Keratinocyte (primary cell): ENCODE measurements at regions not wholly inside any gene's neighbourhood (a gene's known extent, or its start where the extent isn't known, plus 50 kb on each side); places are given as distances from the start of the nearest gene placed in this dataset.

Experiments
- DNase-seq: peaks from one replicate; pipeline ENCODE4 v3.0.0-alpha.2; 2011; ENCODE audit warnings: low read depth, missing footprints, low spot score
- FAIRE-seq: peaks from 2 replicates; lab custom pipeline; 2011; peaks lifted over from hg19 to GRCh38; lab: Jason Lieb, UNC
- H2AFZ ChIP-seq: 2 replicates; pipeline ENCODE4 v1.6.0; 2012; ENCODE audit warnings: low read length, control low read depth, inconsistent platforms; ENCODE audit not compliant: control insufficient read depth
- H3K27ac ChIP-seq: 2 replicates; pipeline ENCODE4 v1.5.1; 2011; ENCODE audit warnings: low read length; ENCODE audit not compliant: control insufficient read depth, insufficient read depth
- H3K27me3 ChIP-seq: 3 replicates; pipeline ENCODE4 v1.6.0; 2011; ENCODE audit warnings: low read length; ENCODE audit not compliant: control insufficient read depth, insufficient read depth; ENCODE audit errors: extremely low read depth
- H3K36me3 ChIP-seq, 2 experiments: 2 replicates in 1 of 2; 3 replicates in 1 of 2; pipeline ENCODE4 v1.5.1; 2011; ENCODE audit warnings: low read length in 2 of 2, mild to moderate bottlenecking in 1 of 2; ENCODE audit not compliant: control insufficient read depth in 2 of 2, insufficient read depth in 2 of 2; ENCODE audit errors: extremely low read depth in 1 of 2
- H3K4me1 ChIP-seq: 3 replicates; pipeline ENCODE4 v1.5.1; 2011; ENCODE audit warnings: low read length; ENCODE audit not compliant: control insufficient read depth, insufficient read depth; ENCODE audit errors: extremely low read depth
- H3K4me2 ChIP-seq: 3 replicates; pipeline ENCODE4 v1.6.0; 2011; ENCODE audit warnings: low read depth, low read length; ENCODE audit not compliant: control insufficient read depth, insufficient read depth; ENCODE audit errors: extremely low read depth
- H3K4me3 ChIP-seq, 3 experiments: fragments of 200-600 bp in 1 of 3; sonication (generic) in 1 of 3; 2 replicates in 2 of 3; 3 replicates in 1 of 3; pipeline ENCODE4 v1.5.1; 2011 to 2016; ENCODE audit warnings: low read length in 3 of 3, mild to moderate bottlenecking in 3 of 3, control low read depth in 2 of 3, inconsistent platforms in 1 of 3, low read depth in 1 of 3, mixed read lengths in 1 of 3, mixed run types in 1 of 3, moderate library complexity in 1 of 3; ENCODE audit not compliant: control insufficient read depth in 2 of 3, insufficient read depth in 2 of 3; ENCODE audit errors: extremely low read depth in 1 of 3
- H3K79me2 ChIP-seq: 2 replicates; pipeline ENCODE4 v1.6.0; 2012; ENCODE audit warnings: low read length; ENCODE audit not compliant: control insufficient read depth, insufficient read depth
- H3K9ac ChIP-seq: 3 replicates; pipeline ENCODE4 v1.6.0; 2011; ENCODE audit warnings: low read length; ENCODE audit not compliant: control insufficient read depth, insufficient read depth; ENCODE audit errors: extremely low read depth
- H3K9me1 ChIP-seq: 3 replicates; pipeline ENCODE4 v1.6.0; 2011; ENCODE audit warnings: low read length; ENCODE audit not compliant: control insufficient read depth, insufficient read depth; ENCODE audit errors: extremely low read depth
- H3K9me3 ChIP-seq: 2 replicates; pipeline ENCODE4 v1.5.1; 2012; ENCODE audit warnings: low read depth, low read length; ENCODE audit not compliant: control insufficient read depth
- H4K20me1 ChIP-seq: 3 replicates; pipeline ENCODE4 v1.6.0; 2011; ENCODE audit warnings: low read length; ENCODE audit not compliant: control insufficient read depth, insufficient read depth; ENCODE audit errors: extremely low read depth
- EZH2 ChIP-seq: IDR thresholded peaks from one replicate; pipeline ENCODE4 v1.6.1; 2012; ENCODE audit warnings: inconsistent platforms, mild to moderate bottlenecking, low read length, moderate library complexity
- dilution Hi-C: fragments of 300-500 bp; cut with MboI; formaldehyde crosslinking; loops from one replicate; pipeline ENCODE4 v1.7.0; 2020; ENCODE audit warnings: low sequenced_read_pairs; ENCODE audit not compliant: extremely low pct_ligation_motif_present
- TF ChIP-seq, protein P1 (sequence below), 3 experiments: IDR thresholded peaks in 1 of 3; conservative IDR thresholded peaks in 1 of 3; optimal IDR thresholded peaks in 1 of 3; 2 replicates in 2 of 3; 3 replicates in 1 of 3; pipeline versions ENCODE3 to v1.5.1; 2011; ENCODE audit warnings: low read length in 3 of 3, mild to moderate bottlenecking in 3 of 3, moderate library complexity in 2 of 3, control low read depth in 1 of 3, inconsistent platforms in 1 of 3; ENCODE audit not compliant: insufficient read depth in 2 of 3; ENCODE audit errors: extremely low read depth in 1 of 3

DNA sequence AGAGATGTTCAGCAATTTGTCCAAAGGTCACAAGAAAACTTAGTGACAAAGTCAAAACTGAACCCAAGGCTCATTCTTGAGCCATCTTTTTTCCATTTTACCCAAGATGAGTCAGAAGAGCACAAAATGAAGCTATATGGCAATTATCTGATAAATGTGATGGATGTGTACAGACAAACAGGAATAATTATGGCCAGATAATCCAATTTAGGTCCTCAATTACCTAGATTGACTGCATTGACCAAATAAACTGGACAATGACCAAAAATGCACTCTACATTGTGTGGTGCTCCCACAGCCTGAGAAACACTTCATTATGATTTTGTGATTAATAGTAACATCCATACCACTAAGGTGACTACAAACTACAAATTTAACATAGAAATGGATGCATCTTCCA lies 1105.8 kb downstream of the IGSF11 start:
- H3K4me3 ChIP-seq, result no peak overlapping the region
- H2AFZ ChIP-seq, result no peak overlapping the region

DNA sequence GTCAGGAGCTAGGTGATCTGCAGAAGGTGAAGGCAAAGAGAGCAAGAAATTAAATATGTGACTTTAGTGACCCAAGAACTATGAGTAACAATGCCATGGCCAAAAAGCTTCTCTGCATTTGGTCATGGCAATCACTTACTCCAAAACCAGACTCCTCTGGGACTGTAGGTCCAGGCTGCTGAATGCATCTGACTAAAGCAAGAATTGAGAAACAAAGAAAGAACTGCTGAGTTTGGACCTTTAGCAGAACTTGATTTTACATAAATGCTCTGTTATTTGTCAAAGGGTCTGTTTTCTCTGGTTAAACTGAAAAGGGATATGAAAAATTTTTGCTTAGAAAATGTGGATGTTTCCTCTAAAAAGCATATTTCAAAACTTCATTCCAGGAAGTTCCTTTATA lies 1102.2 kb downstream of the IGSF11 start:
- FAIRE-seq, result no peak
- H2AFZ ChIP-seq, result no peak overlapping the region
- no peaks in the 10 kb centered on the region for H3K27me3 ChIP-seq
- H3K27ac ChIP-seq, result no peak overlapping the region
- TF ChIP-seq, protein P1, sequence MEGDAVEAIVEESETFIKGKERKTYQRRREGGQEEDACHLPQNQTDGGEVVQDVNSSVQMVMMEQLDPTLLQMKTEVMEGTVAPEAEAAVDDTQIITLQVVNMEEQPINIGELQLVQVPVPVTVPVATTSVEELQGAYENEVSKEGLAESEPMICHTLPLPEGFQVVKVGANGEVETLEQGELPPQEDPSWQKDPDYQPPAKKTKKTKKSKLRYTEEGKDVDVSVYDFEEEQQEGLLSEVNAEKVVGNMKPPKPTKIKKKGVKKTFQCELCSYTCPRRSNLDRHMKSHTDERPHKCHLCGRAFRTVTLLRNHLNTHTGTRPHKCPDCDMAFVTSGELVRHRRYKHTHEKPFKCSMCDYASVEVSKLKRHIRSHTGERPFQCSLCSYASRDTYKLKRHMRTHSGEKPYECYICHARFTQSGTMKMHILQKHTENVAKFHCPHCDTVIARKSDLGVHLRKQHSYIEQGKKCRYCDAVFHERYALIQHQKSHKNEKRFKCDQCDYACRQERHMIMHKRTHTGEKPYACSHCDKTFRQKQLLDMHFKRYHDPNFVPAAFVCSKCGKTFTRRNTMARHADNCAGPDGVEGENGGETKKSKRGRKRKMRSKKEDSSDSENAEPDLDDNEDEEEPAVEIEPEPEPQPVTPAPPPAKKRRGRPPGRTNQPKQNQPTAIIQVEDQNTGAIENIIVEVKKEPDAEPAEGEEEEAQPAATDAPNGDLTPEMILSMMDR (optimal IDR thresholded peaks at IDR 0.05 in 1 of 3, IDR thresholded peaks at IDR 0.05 in 1 of 3, conservative IDR thresholded peaks at IDR 0.05 in 1 of 3; ENCODE audit: extremely low read depth in 1 of 3, insufficient read depth in 2 of 3, low read length in 3 of 3), result no peak
- no peaks in the 10 kb centered on the region for H3K79me2 ChIP-seq
- dilution Hi-C loops, result no loop called here
- no peaks in the 10 kb centered on the region for H3K9me1 ChIP-seq
- DNase-seq, result no peak
- no peaks in the 10 kb centered on the region for H4K20me1 ChIP-seq
- no peaks in the 10 kb centered on the region for H3K4me1 ChIP-seq
- no peaks in the 10 kb centered on the region for H3K36me3 ChIP-seq
- no peak overlapping the region for H3K9ac ChIP-seq
- no peak overlapping the region for H3K4me2 ChIP-seq
- no peaks in the 10 kb centered on the region for H3K9me3 ChIP-seq
- no peak overlapping the region for H3K4me3 ChIP-seq

More for the DNA sequence above, 1105.8 kb downstream of the IGSF11 start:
- Histone ChIP-seq H3K27ac (no peak overlapping the region), H4K20me1 (no peaks in the 10 kb centered on the region), H3K9me1 (no peaks in the 10 kb centered on the region), H3K4me2 (no peak overlapping the region), H3K9ac (no peak overlapping the region), H3K9me3 (no peaks in the 10 kb centered on the region), H3K4me1 (no peaks in the 10 kb centered on the region), H3K79me2 (no peaks in the 10 kb centered on the region), H3K27me3 (no peaks in the 10 kb centered on the region), H3K36me3 (no peaks in the 10 kb centered on the region)
- TF ChIP-seq EZH2, result no peak
- TF ChIP-seq, protein P1 (optimal IDR thresholded peaks at IDR 0.05 in 1 of 3, IDR thresholded peaks at IDR 0.05 in 1 of 3, conservative IDR thresholded peaks at IDR 0.05 in 1 of 3; ENCODE audit: extremely low read depth in 1 of 3, insufficient read depth in 2 of 3, low read length in 3 of 3), result no peak
- dilution Hi-C loops, result no loop called here
- DNase-seq (no peak), FAIRE-seq (no peak)
